Lung (tissue), 11 donors: ENCODE measurements at regions not wholly inside any gene's neighbourhood (a gene's known extent, or its start where the extent isn't known, plus 50 kb on each side); places are given as distances from the start of the nearest gene placed in this dataset.

ENCODE experiments used
- ATAC-seq: fragments of 200-7000 bp; cut with Tn5 transposase; one replicate; pipeline ENCODE4 v1.9.1; 2020; ENCODE audit warnings: moderate number of reproducible peaks; ENCODE audit not compliant: insufficient read depth, low FRiP score
- DNase-seq, 3 donors: peaks; one replicate each; pipeline ENCODE4 v3.0.0-alpha.2; 2013 to 2017
- H3K27ac ChIP-seq, 2 donors: one replicate each; pipeline ENCODE4 v1.5.1; 2013; ENCODE audit warnings: mild to moderate bottlenecking in 2 of 2, moderate library complexity in 2 of 2, control low read depth in 1 of 2, inconsistent platforms in 1 of 2, low read depth in 1 of 2, low read length in 1 of 2
- H3K27me3 ChIP-seq, 3 donors: one replicate each; pipeline ENCODE4 v1.5.1; 2013; ENCODE audit warnings: low read length in 2 of 3; ENCODE audit not compliant: control insufficient read depth in 3 of 3, insufficient read depth in 3 of 3
- H3K36me3 ChIP-seq, 4 donors: one replicate each; pipeline ENCODE4 v1.5.1; 2013; ENCODE audit warnings: low read length in 4 of 4, mild to moderate bottlenecking in 1 of 4, moderate library complexity in 1 of 4; ENCODE audit not compliant: control insufficient read depth in 4 of 4, insufficient read depth in 4 of 4
- H3K4me1 ChIP-seq, 5 donors: one replicate each; pipeline ENCODE4 v1.5.1; 2013; ENCODE audit warnings: low read length in 5 of 5, mild to moderate bottlenecking in 2 of 5, moderate library complexity in 1 of 5; ENCODE audit not compliant: control insufficient read depth in 5 of 5, insufficient read depth in 5 of 5
- H3K4me3 ChIP-seq: one replicate; pipeline ENCODE4 v1.5.1; 2013; ENCODE audit warnings: mild to moderate bottlenecking, control low read depth, moderate library complexity
- H3K9ac ChIP-seq, 2 donors: one replicate each; pipeline ENCODE4 v1.5.1; 2013; ENCODE audit warnings: low read length in 2 of 2, control low read depth in 1 of 2; ENCODE audit not compliant: insufficient read depth in 1 of 2
- H3K9me3 ChIP-seq, 4 donors: one replicate each; pipeline ENCODE4 v1.5.1; 2013; ENCODE audit warnings: low read length in 3 of 4, mild to moderate bottlenecking in 1 of 4, moderate library complexity in 1 of 4; ENCODE audit not compliant: control insufficient read depth in 4 of 4, insufficient read depth in 3 of 4
- CTCF ChIP-seq: IDR thresholded peaks from 2 replicates; pipeline ENCODE4 v1.5.1; 2012; ENCODE audit warnings: mild to moderate bottlenecking; ENCODE audit errors: control extremely low read depth, extremely low read depth
- WGBS, 2 donors: extraction: QIAGEN DNeasy Blood & Tissue Kit; methylation state at CpG; one replicate each; pipeline ENCODE4 v1.1.7; 2013; 5-methylcytosine and 5-hydroxymethylcytosine counted together
- donor health status: control.
- donor health status: control.
- donor health status: Bipolar disorder and iron deficiency.
- donor health status: healthy.
- donor health status: DM: yes; HTN: yes; CAD: no.

GRCh38 chr18:40739029-40739428, 1216.0 kb upstream of the PIK3C3 start:
- H3K36me3 ChIP-seq: no peaks in the 10 kb centered on the region
- no peak for DNase-seq
- WGBS, 2 donors: 70 to 71% methylated on average over 1 of the region's 1 CpG

GRCh38 chr18:40738321-40738880, 1216.6 kb upstream of the PIK3C3 start:
- no peak for TF ChIP-seq CTCF
- Histone ChIP-seq H3K4me1 (no peaks in the 10 kb centered on the region), H3K27ac (no peak overlapping the region), H3K27me3 (no peaks in the 10 kb centered on the region), H3K9me3 (no peaks in the 10 kb centered on the region), H3K4me3 (no peak overlapping the region), H3K36me3 (no peaks in the 10 kb centered on the region), H3K9ac (no peak overlapping the region)
- DNase-seq (no peak), ATAC-seq (no peak)
- 84 to 93% methylated on average over 4 of the region's 4 CpGs for WGBS, 2 donors

More at GRCh38 chr18:40739029-40739428, 1216.0 kb upstream of the PIK3C3 start:
- Histone ChIP-seq H3K27me3 (no peaks in the 10 kb centered on the region), H3K27ac (no peak overlapping the region), H3K4me1 (no peaks in the 10 kb centered on the region), H3K4me3 (no peak overlapping the region), H3K9me3 (no peaks in the 10 kb centered on the region), H3K9ac (no peak overlapping the region)
- ATAC-seq: no peak
- no peak for TF ChIP-seq CTCF

GRCh38 chr18:40708726-40709125, 1246.3 kb upstream of the PIK3C3 start:
- Histone ChIP-seq H3K27ac (no peak overlapping the region), H3K9me3 (no peaks in the 10 kb centered on the region), H3K4me1 (no peaks in the 10 kb centered on the region), H3K27me3 (no peaks in the 10 kb centered on the region), H3K9ac (no peak overlapping the region), H3K4me3 (no peak overlapping the region), H3K36me3 (no peaks in the 10 kb centered on the region)
- no peak for DNase-seq
- no peak for TF ChIP-seq CTCF
- no peak for ATAC-seq

DNA sequence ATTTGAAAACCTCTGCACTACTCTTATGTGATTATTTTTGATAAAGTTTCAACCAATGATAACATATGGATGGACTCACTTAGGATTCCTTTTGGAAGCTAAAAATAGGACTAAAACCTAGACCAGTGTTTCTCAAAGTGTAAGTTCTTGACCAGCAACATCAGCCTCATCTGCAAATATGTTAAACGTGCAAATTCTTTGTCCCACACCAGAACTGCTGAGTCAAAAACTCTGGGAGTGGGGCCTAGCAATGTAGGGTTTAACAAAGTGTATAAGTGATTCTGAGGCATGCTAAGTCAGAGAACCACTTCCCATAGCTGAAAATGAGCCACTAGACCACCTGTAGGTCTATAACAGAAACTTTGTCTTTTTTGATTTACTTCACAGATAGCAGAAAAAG, 1247.2 kb upstream of the PIK3C3 start:
- no peaks in the 10 kb centered on the region for H3K9me3 ChIP-seq
- H3K4me3 ChIP-seq: no peak overlapping the region
- DNase-seq (no peak), ATAC-seq (no peak)
- no peak for TF ChIP-seq CTCF
- no peaks in the 10 kb centered on the region for H3K4me1 ChIP-seq
- H3K27ac ChIP-seq: no peak overlapping the region
- no peaks in the 10 kb centered on the region for H3K36me3 ChIP-seq
- WGBS, 2 donors: 71 to 79% methylated on average over 1 of the region's 1 CpG
- no peaks in the 10 kb centered on the region for H3K27me3 ChIP-seq
- no peak overlapping the region for H3K9ac ChIP-seq
